GM21723 (cell line): ENCODE measurements at regions not wholly inside any gene's neighbourhood (a gene's known extent, or its start where the extent isn't known, plus 50 kb on each side); places are given as distances from the start of the nearest gene placed in this dataset.
A peak's percentile ranks its signal among the peaks of the same experiment; 100 is the strongest.
"Not testable (repeated sequence)": the region's sequence is repeated elsewhere in the genome, so short reads cannot be mapped to it uniquely, and the experiment has no call there.

Experiments used
- ATAC-seq: cut with Tn5 transposase; IDR thresholded peaks from one replicate; pipeline ENCODE4 v1.9.1; 2021; ENCODE audit warnings: mild to moderate bottlenecking, moderate library complexity; ENCODE audit not compliant: unreplicated experiment

- no peak for ATAC-seq
These were observed 329.8 kb upstream of the PSMD7 start for GRCh38 chr16:73966851-73967250.

- no peak for ATAC-seq
These were observed 331.0 kb upstream of the PSMD7 start for GRCh38 chr16:73965591-73965990.

DNA sequence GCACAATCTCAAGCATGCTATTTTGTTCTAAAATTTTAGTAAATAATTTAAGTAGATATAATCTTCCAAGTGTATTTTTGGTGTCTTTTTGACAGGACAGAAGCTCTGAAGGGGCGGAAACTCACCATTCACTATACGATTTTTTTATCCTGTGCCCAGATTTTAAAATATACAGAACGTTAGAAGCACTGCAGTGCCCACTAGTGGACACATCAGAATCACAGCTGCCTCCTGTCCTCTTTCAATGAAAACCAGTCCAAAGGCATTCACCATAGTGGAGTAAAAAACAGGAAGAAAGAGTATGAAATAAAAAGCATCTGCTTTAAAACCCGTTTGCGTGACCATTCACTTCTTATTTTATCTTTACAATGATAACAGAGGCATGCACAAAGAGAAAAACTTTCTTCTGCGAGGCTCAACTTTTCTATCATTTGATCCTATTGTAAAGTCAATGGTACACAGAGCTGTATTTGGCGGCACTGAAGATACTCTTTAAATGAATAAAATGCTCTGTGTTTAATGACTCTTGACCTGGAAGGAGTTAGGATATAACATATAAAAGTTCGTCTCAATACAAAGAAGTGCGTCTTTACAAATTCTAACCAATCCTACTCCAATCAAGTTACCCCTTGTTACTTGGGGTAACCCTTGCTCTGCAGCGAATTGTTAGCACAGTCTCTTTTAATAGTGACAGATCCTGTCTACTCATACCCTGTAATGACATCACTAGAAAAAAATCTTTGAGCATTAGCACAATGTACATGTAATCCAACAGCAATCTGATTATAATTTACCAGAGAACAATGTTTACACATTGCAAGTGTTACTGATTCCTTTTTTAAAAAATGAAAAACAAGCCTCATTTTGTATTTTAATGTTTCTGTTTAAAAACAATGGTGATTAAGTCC is 339.8 kb upstream of the PSMD7 start:
- ATAC-seq: peak; percentile 72

DNA sequence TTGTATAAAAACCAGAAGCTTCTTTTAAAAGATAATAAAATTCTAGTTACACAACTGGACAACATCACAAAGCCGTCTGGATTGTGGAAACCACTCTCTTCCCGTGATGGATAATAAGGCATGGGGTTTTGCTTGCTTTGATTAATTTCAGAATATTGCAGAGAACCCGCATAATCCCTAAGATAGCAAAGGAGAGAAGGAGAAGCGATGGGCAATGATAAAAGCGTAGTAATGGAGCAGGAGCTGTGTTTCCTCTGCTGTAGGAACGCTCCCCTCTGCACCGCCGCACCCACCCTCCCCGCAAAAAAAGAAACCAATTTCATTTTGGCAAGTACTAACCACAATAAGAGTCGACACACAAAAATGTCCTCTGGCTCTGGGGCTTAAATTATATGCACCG is 340.9 kb upstream of the PSMD7 start:
- no peak for ATAC-seq

DNA sequence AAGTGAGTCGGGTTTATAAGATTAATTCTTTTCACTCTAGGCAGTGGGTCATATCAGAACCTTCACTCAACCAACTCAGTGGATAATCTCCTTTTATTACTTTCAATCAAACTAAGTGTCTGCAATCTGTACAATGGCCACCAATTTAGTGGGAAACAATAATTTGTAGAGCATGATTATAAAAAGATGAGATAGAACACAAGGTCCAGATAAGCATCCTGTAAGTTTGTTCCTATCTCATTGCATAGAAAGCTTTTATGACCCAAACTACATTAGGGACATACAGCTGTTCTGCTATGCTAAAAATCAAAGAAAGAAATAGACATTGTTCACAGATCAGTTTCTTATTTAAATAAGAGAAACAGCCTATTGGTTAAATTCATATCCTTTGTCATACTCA is 341.4 kb upstream of the PSMD7 start:
- no peak for ATAC-seq

DNA sequence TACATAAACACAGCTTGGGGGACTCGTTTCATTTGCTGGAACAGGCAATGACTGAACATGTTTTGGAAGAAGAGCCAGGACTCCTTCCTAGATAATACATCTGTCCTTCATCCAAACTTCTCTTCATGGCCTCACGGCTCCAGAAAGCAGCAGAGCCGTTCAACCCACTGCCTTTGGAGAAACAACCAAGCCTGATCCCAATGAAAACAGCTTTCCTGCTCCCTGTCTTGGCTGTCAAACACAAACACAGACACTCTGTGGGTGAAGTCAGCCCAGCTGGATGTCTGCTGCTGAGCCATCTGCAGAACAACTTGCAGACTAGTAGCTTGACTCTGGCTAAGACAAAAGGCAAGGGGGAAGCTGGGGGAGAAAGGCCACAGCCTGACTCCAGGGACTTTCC is 345.1 kb upstream of the PSMD7 start:
- no peak for ATAC-seq

GRCh38 chr16:73949574-73950320 is 346.9 kb upstream of the PSMD7 start:
- ATAC-seq: no peak

DNA sequence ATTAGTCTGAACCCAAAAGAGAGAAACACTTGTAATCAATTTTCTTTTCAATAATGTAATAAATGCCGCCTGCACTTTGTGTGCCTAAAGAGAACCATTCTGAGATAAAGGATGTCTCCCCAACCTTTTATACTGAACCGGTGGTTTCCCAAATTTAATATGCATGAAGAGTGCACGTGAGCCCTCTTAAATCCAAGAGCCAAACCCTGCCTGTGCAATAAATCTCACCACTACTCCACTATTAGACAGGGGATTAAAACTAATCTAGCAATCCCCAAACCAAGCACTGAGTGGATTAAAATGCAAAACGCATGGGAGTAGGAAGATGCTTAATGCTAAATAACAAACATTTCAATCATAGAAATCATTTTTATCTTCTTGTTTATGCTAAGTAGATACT is 351.0 kb upstream of the PSMD7 start:
- ATAC-seq: no peak

GRCh38 chr16:73943184-73943583 is 353.4 kb upstream of the PSMD7 start:
- ATAC-seq: not testable (repeated sequence)

GRCh38 chr16:73940786-73941185 is 355.8 kb upstream of the PSMD7 start:
- ATAC-seq: not testable (repeated sequence)

DNA sequence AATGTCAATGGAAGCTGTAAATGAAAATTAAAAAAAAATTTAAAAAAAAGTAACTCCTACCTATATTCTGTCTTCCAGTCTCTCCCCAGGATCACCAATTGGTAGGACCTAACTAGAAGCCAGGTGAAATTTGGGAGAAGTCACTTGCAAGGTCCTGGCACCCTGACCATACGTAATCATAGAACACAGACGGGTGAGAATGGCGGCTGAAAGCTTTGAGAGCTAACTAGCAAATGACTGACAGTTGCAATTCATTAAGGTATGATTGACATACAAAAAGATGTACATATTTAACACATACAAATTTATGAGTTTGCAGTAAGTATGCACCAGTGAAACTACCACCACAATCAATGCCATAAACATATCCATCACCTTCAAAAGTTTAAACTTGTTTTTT is 372.7 kb upstream of the PSMD7 start:
- no peak for ATAC-seq

GRCh38 chr16:73921295-73921694 is 375.3 kb upstream of the PSMD7 start:
- ATAC-seq: no peak

DNA sequence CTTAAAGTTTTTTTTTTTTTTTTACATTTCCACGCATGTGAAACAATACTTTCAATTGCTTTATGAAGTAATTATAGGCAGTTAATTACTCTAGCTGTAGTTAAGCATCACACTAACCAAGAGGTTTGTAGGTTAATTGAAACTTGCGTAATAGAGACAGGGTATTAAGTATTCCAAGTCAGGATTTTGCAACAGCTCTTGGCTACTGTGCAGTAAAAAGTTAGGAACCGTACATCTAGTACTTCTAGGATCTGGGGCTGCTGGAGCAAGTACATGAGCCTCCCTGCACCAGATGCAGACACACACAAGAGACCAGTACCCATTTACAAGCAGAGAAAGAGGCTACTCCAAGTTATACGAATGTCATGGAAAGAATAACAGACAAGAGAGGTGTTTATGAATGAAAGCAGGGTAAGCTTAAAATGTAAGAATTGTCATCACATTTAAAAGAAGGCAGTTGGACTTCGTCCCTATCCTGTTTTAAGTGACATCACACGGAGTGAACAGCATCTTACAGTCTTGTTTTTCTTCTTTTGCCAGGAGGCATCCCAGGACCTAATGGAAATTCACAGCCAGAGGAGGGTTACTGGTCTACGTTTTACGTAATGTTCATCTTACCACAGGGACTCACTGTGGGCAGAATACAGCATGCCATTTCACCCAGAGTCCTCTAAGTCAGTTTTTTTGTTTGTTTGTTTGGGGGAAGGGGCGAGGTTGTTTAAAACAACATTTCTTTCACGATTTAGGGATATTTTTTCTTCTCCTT is 379.6 kb upstream of the PSMD7 start:
- ATAC-seq: no peak

- ATAC-seq: no peak
These were observed 380.7 kb upstream of the PSMD7 start for GRCh38 chr16:73915935-73916334.

GRCh38 chr16:73915140-73915539 is 381.5 kb upstream of the PSMD7 start:
- no peak for ATAC-seq

GRCh38 chr16:73912850-73913249 is 383.8 kb upstream of the PSMD7 start:
- ATAC-seq: no peak

DNA sequence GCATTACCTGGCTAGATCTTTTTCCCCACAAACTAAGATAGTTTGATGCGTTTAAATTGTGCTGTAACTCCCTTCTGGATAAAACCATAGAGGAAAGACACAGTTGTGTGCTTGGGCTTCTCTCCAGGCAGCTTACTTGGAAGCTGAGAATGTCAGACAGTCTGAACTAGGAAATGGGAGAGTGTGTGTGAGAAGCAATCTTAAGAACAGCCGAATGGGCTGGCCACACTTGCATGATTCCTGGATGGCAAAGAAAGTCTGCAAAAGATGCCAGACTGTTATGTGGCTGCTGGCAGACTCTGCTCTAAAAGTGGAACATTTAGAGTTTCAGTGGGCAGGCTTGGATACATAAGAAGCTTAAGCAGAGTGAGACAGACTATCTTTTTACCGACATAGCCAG is 384.3 kb upstream of the PSMD7 start:
- no peak for ATAC-seq

GRCh38 chr16:73909529-73910035 is 387.0 kb upstream of the PSMD7 start:
- ATAC-seq: no peak

DNA sequence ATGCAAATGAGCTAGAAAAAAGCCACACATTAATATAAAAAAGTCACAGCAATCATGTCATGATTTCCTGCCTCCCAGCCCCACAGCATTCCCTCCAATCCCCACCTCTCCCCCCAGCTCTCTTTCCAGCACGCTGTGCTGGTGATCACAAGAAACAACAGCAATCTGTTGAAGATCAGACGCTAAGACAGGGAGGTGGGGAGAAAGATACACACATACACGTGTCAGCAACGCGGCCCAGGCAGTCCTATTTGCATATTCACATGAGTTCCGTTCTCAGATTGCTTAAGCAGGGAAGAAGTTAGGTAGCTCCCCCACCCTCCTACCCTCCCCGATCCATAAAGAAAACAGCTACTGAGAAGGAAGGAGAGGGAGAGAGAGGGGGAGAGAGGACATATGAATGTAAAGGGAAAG is 405.5 kb upstream of the PSMD7 start:
- no peak for ATAC-seq

DNA sequence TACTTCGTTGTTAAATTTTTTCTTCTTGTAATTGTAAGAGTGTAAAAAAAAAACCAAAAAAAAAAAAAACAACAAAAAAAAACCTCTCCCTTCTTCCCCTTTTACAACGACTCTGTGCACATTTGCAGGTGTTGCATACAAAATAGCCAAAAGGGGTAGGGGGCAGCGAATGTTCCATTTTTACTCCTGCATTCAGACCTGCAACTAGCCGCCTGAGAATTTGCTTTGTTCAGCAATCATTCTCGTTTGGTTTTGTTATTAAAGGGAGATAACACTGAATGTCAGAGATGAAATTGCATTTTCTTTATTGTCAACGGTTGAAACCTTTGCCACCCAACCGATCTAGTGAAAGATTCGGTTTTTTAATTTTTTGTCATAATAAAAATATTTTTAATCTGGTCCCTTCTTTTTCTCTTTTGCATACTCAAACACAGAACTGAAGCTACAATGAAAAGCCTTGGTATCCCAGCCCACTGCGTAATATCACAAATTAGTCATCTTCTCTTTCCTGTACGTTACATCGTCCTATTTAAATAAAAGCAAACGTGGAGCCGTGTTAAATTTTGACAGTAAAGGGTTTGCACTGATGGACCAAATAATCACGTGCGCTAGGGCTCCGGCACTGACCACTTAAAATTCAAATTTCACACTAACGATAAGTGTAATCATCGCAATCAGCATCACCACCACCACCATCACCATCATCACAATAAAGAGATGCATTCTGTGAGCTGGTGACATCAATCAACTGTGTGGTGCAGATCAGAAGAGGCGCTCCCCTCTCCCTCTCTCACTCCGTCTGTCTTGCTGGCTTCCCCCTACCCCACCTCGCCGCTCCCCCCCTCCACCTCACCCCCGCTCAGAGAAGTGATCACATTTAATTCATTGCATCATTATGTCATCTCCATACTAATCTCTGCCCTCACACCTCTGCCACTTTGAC is 406.2 kb upstream of the PSMD7 start:
- ATAC-seq: no peak
